Stimulated activated CD4-positive, alpha-beta T cell treated with anti-CD3 and anti-CD28 coated beads, Interleukin-4, amount 100 ng/mL, for 1 hour (primary cell): ENCODE measurements at regions not wholly inside any gene's neighbourhood (a gene's known extent, or its start where the extent isn't known, plus 50 kb on each side); places are given as distances from the start of the nearest gene placed in this dataset.
"Not testable (repeated sequence)": the region's sequence is repeated elsewhere in the genome, so short reads cannot be mapped to it uniquely, and the experiment has no call there.

ENCODE experiments used
- DNase-seq: peaks from one replicate; pipeline ENCODE4 v3.0.0-alpha.2; 2020

GRCh38 chr13:33676045-33676989 lies 141.6 kb upstream of the RFC3 start:
- DNase-seq: no peak

- DNase-seq: no peak
Observed at GRCh38 chr13:33677215-33677614, 140.7 kb upstream of the RFC3 start.

GRCh38 chr13:33678084-33678483 lies 139.9 kb upstream of the RFC3 start:
- no peak for DNase-seq

- peak; percentile 72 for DNase-seq
Observed at GRCh38 chr13:33678906-33679657, 138.9 kb upstream of the RFC3 start.

GRCh38 chr13:33679658-33680012 lies 138.3 kb upstream of the RFC3 start:
- DNase-seq: no peak

- DNase-seq: no peak
Observed at GRCh38 chr13:33682020-33682564, 135.9 kb upstream of the RFC3 start.

- DNase-seq: not testable (repeated sequence)
Observed at GRCh38 chr13:33682646-33683045, 135.3 kb upstream of the RFC3 start.

GRCh38 chr13:33683376-33683775 lies 134.6 kb upstream of the RFC3 start:
- DNase-seq: no peak

- DNase-seq: no peak
Observed at GRCh38 chr13:33684874-33685273, 133.1 kb upstream of the RFC3 start.

GRCh38 chr13:33686772-33687480 lies 131.0 kb upstream of the RFC3 start:
- DNase-seq: no peak

- DNase-seq: no peak
Observed at GRCh38 chr13:33690354-33690753, 127.6 kb upstream of the RFC3 start.

GRCh38 chr13:33691980-33692379 lies 126.0 kb upstream of the RFC3 start:
- no peak for DNase-seq

- DNase-seq: no peak
Observed at GRCh38 chr13:33692531-33692930, 125.4 kb upstream of the RFC3 start.

GRCh38 chr13:33694546-33694945 lies 123.4 kb upstream of the RFC3 start:
- no peak for DNase-seq

GRCh38 chr13:33696530-33696929 lies 121.4 kb upstream of the RFC3 start:
- no peak for DNase-seq

GRCh38 chr13:33697926-33698325 lies 120.0 kb upstream of the RFC3 start:
- DNase-seq: no peak

- no peak for DNase-seq
Observed at GRCh38 chr13:33707449-33707848, 110.5 kb upstream of the RFC3 start.

- no peak for DNase-seq
Observed at GRCh38 chr13:33710924-33711323, 107.0 kb upstream of the RFC3 start.

- no peak for DNase-seq
Observed at GRCh38 chr13:33711436-33711835, 106.5 kb upstream of the RFC3 start.

- no peak for DNase-seq
Observed at GRCh38 chr13:33717775-33718174, 100.2 kb upstream of the RFC3 start.

- no peak for DNase-seq
Observed at GRCh38 chr13:33721724-33722123, 96.2 kb upstream of the RFC3 start.

- no peak for DNase-seq
Observed at GRCh38 chr13:33722216-33722915, 95.6 kb upstream of the RFC3 start.

- no peak for DNase-seq
Observed at GRCh38 chr13:33723365-33723764, 94.6 kb upstream of the RFC3 start.
